Dendritic cell treated with granulocyte-macrophage colony-stimulating factor and Interleukin-4, amounts not matched to agents 40 ng/mL and 50 ng/mL, for 4 days (primary cell): ENCODE measurements at regions not wholly inside any gene's neighbourhood (a gene's known extent, or its start where the extent isn't known, plus 50 kb on each side); places are given as distances from the start of the nearest gene placed in this dataset.

Source experiments
- H3K27ac Mint-ChIP-seq: one replicate; pipeline ENCODE4 v1.8.0; 2022; ENCODE audit warnings: mild to moderate bottlenecking, mixed read lengths
- H3K27me3 Mint-ChIP-seq: one replicate; pipeline ENCODE4 v1.8.0; 2022; ENCODE audit warnings: mild to moderate bottlenecking, mixed read lengths
- H3K36me3 Mint-ChIP-seq: one replicate; pipeline ENCODE4 v1.8.0; 2022; ENCODE audit warnings: low read depth, mixed read lengths
- H3K4me1 Mint-ChIP-seq: one replicate; pipeline ENCODE4 v1.8.0; 2022; ENCODE audit warnings: low read depth, mixed read lengths
- H3K4me3 Mint-ChIP-seq: one replicate; pipeline ENCODE4 v1.8.0; 2022; ENCODE audit warnings: mild to moderate bottlenecking, moderate library complexity, mixed read lengths
- H3K9me3 Mint-ChIP-seq: one replicate; pipeline ENCODE4 v1.8.0; 2022; ENCODE audit warnings: mixed read lengths
- intact Hi-C: fragments of 100-400 bp; cut with micrococcal nuclease; formaldehyde crosslinking; loops from one replicate; pipeline ENCODE4 v1.15.0; 2022

DNA sequence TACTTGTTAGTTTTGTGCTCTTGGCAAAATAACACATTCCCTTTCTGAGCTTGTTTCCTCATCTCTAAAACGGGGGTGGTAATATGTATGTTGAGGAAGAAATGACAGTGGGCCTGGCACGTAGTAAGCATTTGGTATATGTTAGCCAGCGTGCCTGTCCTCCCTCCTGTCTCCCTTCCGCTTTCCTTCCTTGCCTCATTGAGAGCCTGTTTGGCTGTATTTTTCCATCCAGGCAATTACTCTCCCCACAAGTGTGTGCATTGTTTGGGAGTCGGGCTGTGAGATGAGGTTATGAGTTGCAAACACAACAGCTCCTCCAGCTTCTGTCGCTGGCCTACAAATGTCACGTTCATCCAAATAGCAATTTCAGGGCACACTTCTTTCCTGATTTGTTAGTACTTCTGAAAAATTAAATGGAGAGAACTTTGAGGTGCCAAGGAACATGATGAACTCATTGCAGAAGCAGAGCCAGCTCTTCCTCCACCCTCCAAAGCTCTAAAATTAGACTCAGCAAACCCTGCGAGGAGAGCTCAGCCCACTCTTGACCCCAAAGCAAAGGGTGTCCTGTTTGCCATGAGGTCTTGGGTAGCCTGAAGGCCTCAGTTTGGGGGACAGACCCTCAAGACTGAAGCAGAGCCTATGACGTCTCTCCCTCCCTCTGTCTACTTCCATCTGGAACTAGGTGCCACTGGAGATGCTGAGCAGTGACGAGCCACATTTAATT lies 50.7 kb upstream of the TOX2 start:
- intact Hi-C loops, result no loop called here
- peaks cover 16% of the 10 kb centered on the region for H3K27me3 Mint-ChIP-seq
- H3K27ac Mint-ChIP-seq, result no peak overlapping the region
- no peaks in the 10 kb centered on the region for H3K4me1 Mint-ChIP-seq
- H3K36me3 Mint-ChIP-seq, result no peaks in the 10 kb centered on the region
- no peak overlapping the region for H3K4me3 Mint-ChIP-seq
- no peaks in the 10 kb centered on the region for H3K9me3 Mint-ChIP-seq

DNA sequence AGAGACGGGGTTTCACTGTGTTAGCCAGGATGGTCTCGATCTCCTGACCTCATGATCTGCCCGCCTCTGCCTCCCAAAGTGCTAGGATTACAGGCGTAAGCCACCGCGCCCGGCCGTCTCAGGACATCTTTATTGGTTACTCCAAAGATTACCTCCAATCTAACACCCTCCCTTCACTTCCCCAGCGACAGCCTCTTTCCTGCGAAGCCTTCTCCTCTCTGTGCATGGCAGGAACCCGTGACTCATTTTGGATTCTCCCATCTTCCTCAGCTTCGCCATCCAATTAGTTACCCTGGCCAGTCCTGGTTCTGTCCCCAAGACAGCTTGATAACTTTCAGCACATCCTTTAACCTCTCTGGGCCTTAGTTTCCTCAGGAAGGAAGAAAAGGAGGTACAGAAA lies 51.3 kb upstream of the TOX2 start:
- no peaks in the 10 kb centered on the region for H3K4me1 Mint-ChIP-seq
- no peak overlapping the region for H3K27ac Mint-ChIP-seq
- H3K27me3 Mint-ChIP-seq, result peaks cover 19% of the 10 kb centered on the region
- H3K4me3 Mint-ChIP-seq, result no peak overlapping the region
- intact Hi-C loops, result no loop called here
- H3K36me3 Mint-ChIP-seq, result no peaks in the 10 kb centered on the region
- H3K9me3 Mint-ChIP-seq, result no peaks in the 10 kb centered on the region

DNA sequence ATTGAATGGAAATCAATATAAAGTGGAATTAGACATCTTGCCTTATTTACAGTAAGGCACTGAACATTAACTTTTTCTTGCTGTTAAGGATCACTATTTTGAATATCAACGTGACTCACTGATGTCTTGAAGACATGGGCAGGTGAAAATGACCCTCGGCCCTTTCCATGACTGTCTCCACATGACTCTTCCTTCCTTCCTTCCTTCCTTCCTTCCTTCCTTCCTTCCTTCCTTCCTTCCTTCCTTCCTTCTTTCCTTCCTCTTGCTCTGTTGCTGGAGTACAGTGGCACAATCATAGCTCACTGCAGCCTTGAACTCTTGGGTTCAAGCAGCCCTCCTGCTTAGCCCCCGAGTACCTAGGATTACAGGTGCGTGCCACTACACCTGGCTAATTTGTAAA lies 52.2 kb upstream of the TOX2 start:
- Mint-ChIP-seq H3K4me1 (no peaks in the 10 kb centered on the region), H3K9me3 (no peaks in the 10 kb centered on the region), H3K36me3 (no peaks in the 10 kb centered on the region), H3K4me3 (no peak overlapping the region), H3K27me3 (peaks cover 19% of the 10 kb centered on the region), H3K27ac (no peak overlapping the region)
- intact Hi-C loops, result no loop called here

DNA sequence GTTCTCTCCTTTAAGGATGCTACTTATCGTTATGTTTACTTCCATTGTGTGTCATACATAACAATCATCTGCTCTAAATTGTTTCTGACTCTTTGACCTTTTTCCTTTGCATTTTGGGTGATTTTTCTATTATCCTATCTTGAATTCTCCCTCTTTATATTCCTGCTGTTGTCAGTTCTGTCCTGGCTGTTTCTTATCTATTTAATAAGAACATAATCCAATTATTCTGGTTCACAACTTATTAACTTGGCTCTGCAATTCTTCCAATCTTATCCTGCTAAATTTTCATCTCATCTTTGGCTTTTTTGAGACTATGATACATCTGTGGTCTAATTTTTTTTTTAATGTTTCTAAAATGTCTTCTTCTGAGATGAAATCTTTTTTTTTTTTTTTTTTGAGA lies 54.7 kb upstream of the TOX2 start:
- Mint-ChIP-seq H3K27ac (no peak overlapping the region), H3K4me1 (no peaks in the 10 kb centered on the region), H3K27me3 (peaks cover 25% of the 10 kb centered on the region), H3K36me3 (no peaks in the 10 kb centered on the region), H3K4me3 (no peak overlapping the region), H3K9me3 (no peaks in the 10 kb centered on the region)
- intact Hi-C loops, result no loop called here

DNA sequence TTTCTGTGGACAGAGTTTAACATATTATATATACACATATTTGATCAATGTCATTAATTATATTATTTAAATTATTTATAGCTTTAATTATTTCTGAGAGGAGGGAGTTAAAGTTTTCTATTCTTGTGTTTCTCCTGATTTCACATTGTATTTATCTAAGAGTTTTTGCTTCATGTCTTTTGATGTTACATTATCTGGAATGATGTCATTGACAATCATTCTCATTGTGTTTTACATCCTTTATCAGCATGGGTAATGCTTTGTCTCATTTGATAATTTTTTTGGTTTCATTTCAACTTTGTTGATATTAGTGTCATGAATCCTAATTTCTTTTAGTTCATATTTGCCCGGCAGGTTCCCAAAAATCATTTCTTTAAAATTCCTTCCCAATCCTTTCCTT lies 56.7 kb upstream of the TOX2 start:
- H3K36me3 Mint-ChIP-seq, result no peaks in the 10 kb centered on the region
- intact Hi-C loops, result no loop called here
- no peak overlapping the region for H3K27ac Mint-ChIP-seq
- H3K9me3 Mint-ChIP-seq, result no peaks in the 10 kb centered on the region
- peaks cover 29% of the 10 kb centered on the region for H3K27me3 Mint-ChIP-seq
- no peak overlapping the region for H3K4me3 Mint-ChIP-seq
- H3K4me1 Mint-ChIP-seq, result no peaks in the 10 kb centered on the region

DNA sequence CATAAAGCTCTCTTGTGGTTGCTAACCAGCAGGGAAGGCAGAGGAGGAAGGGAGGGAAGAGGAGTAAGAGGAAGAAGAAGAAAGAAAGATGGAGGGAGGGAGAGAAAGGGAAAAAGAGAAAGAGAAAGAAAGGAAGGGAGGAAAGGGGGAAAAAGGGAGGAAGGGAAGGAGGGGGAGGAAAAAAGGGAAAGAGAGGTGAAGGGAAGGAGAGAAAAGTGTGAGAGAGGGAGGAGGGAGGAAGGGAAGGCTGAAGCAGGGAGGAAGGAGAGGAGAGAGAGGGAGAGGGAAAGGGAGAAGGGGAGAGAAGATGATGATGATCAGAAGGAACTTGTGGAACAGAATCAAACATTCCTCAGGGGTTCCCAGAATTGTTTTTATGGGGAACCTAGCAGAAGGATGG lies 57.5 kb upstream of the TOX2 start:
- H3K27ac Mint-ChIP-seq, result no peak overlapping the region
- H3K9me3 Mint-ChIP-seq, result no peaks in the 10 kb centered on the region
- no peak overlapping the region for H3K4me3 Mint-ChIP-seq
- H3K27me3 Mint-ChIP-seq, result peaks cover 26% of the 10 kb centered on the region
- H3K36me3 Mint-ChIP-seq, result no peaks in the 10 kb centered on the region
- intact Hi-C loops, result no loop called here
- H3K4me1 Mint-ChIP-seq, result no peaks in the 10 kb centered on the region

DNA sequence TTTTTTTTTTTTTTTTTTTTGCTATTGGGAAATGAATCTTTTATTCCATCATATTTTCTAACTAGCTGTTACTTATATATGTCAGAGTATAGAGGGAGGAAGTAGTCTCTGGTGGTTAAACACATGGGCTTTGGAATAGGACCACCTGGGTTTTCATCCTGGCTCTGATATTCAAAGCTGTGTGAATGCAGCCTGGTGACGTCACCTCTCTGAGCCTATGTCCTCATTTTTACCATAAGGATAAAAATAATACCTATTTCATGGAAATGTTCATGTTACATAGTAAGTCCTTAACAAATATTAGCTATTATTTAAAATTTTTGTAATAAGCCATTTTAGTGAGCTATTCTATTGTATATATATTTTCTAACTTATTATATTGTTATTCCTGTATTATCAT lies 58.8 kb upstream of the TOX2 start:
- H3K27me3 Mint-ChIP-seq, result peaks cover 26% of the 10 kb centered on the region
- H3K36me3 Mint-ChIP-seq, result no peaks in the 10 kb centered on the region
- H3K4me3 Mint-ChIP-seq, result no peak overlapping the region
- H3K27ac Mint-ChIP-seq, result no peak overlapping the region
- intact Hi-C loops, result no loop called here
- no peaks in the 10 kb centered on the region for H3K4me1 Mint-ChIP-seq
- H3K9me3 Mint-ChIP-seq, result no peaks in the 10 kb centered on the region

DNA sequence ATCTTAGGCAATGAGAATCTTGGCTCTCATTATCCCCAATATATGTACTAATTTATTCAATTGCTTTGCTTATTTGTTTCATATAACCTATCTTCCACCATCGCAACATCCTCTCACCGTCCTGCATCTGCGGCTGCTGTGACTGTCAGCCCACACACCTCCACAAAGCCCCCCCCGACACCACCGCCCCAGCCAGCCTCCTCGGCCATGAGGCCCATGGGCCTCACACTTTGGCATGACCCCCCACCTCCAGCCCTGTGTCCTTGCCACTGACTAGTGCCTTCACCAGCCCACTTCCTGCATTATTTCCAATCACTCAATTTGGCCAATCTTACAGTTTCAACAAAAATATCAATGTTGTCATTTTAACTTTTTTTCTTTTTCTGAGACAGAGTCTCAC lies 60.7 kb upstream of the TOX2 start:
- Mint-ChIP-seq H3K9me3 (no peaks in the 10 kb centered on the region), H3K4me3 (no peak overlapping the region), H3K27me3 (peaks cover 16% of the 10 kb centered on the region), H3K4me1 (no peaks in the 10 kb centered on the region), H3K36me3 (no peaks in the 10 kb centered on the region), H3K27ac (no peak overlapping the region)
- intact Hi-C loops, result no loop called here

DNA sequence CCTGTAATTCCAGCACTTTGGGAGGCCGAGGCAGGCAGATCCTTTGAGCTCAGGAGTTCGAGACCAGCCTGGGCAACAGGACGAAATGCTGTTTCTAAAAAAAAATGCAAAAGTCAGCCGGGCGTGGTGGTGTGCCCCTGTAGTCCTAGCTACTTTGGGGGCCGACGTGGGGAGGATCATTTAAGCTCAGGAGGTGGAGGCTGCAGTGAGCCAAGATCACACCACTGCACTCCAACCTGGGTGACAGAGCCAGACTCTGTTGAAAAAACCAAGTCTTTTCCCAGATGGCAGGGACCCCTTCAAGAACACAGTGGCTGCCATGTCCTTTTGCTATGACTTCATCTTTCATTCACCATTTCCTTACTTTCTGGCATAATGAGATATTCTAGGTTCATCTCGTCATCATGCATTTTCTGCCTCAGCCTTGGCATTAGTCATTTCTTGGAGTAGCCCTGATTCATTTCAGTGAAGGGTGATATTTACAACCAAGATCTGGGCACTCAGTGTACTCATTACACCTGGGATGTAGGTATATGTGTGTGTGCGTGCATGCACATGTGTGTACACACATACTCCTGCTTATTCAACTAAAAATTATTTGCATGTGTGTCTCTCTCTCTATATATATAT lies 61.4 kb upstream of the TOX2 start:
- Mint-ChIP-seq H3K4me1 (no peaks in the 10 kb centered on the region), H3K36me3 (no peaks in the 10 kb centered on the region), H3K4me3 (no peak overlapping the region), H3K27ac (no peak overlapping the region), H3K27me3 (peaks cover 13% of the 10 kb centered on the region), H3K9me3 (no peaks in the 10 kb centered on the region)
- intact Hi-C loops, result no loop called here

DNA sequence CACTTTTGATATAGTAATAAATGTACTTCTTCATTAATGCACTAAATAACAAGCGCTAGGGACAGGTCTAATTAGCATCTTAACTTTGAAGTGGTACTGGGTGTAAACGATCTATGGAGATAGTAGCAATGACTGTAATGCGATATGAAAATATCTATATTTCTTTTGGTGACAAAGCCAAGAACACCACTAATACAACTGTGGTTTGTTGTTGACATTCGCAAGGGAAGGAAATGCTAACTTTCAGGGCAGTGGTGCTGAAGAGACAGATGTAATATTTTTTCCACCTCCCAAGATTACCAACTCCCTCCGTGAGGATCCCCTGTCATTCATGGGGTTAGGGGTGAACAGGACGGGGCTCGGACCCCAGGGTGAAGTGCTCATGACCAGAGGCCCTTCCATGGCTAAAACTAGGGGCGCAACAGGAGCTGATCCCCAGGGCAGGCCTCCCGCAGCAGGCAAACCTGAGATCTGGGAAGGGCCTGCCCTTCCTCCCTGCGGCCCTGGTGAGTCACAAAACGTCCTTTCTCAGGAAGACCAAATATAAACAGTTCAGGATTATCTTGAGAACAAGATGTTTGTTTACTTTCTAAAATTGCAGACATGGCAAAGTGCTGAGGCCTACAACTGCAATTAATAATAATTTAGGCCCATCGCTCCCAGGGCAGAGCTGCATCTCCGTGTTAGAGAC lies 65.0 kb upstream of the TOX2 start:
- Mint-ChIP-seq H3K27me3 (peaks cover 17% of the 10 kb centered on the region), H3K4me1 (no peaks in the 10 kb centered on the region), H3K36me3 (no peaks in the 10 kb centered on the region), H3K27ac (no peak overlapping the region), H3K9me3 (no peaks in the 10 kb centered on the region), H3K4me3 (no peak overlapping the region)
- intact Hi-C loops, result no loop called here

DNA sequence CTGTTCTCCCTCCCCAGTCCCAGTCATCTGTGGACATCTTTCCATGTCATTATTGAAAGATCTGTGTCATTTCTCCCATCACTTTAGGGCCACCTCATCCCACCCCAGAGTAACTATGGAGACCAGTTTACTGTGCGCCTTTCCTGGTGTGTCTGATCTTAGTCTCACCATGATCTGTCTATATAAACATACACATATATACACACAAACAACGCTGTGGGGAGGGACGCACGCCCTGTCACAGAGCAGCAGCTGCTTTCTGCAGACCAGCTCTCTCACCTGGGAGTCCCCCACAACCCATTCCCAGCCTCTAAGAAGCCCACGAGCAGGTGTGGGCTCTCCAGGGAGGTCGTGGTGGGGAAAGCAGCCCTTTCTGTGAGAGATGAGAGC lies 68.1 kb upstream of the TOX2 start:
- Mint-ChIP-seq H3K36me3 (no peaks in the 10 kb centered on the region), H3K27me3 (peaks cover 24% of the 10 kb centered on the region), H3K9me3 (no peaks in the 10 kb centered on the region), H3K4me3 (no peak overlapping the region), H3K27ac (no peak overlapping the region), H3K4me1 (peaks cover 7% of the 10 kb centered on the region)
- intact Hi-C loops, result no loop called here

DNA sequence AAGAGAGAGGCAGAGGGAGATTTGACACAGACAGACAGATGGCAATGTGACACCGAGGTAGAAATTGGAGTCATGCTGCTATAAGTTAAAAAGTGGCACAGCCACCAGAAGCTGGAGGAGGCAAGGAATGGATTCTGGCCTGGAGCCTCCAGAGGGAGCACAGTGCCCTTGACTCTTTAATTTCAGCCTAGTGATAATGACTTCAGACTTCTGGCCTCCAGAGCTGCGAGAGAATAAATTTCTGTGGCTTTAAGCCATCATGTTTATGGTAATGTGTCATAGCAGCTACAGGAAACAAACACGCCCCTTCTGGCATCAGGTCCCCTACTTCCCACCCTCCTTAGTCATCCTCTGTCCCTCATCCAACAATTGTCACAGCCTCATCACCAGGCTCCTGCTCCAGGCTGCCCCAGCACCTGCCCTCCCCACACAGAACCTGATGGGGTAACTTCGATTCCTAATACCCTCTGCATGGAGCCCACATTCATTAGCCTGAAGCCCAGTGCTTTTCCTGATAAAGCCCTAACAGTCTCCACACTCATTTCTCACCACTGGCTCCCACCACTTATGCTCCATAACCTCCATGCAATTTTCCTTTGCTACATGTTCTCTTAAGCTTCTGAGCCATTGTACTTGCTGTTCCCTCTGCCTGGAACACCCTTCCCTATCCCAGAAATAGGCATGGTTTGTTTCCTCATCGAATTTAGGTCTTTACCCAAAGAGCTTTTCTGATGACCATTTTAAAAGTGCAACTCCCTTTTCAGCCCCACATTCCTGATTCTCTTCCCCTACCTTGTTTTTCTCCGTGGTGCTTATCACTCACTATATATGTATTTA lies 69.7 kb upstream of the TOX2 start:
- H3K36me3 Mint-ChIP-seq, result no peaks in the 10 kb centered on the region
- intact Hi-C loops, result no loop called here
- H3K27me3 Mint-ChIP-seq, result peaks cover 37% of the 10 kb centered on the region
- H3K27ac Mint-ChIP-seq, result no peak overlapping the region
- H3K9me3 Mint-ChIP-seq, result no peaks in the 10 kb centered on the region
- H3K4me1 Mint-ChIP-seq, result peaks cover 7% of the 10 kb centered on the region
- no peak overlapping the region for H3K4me3 Mint-ChIP-seq

DNA sequence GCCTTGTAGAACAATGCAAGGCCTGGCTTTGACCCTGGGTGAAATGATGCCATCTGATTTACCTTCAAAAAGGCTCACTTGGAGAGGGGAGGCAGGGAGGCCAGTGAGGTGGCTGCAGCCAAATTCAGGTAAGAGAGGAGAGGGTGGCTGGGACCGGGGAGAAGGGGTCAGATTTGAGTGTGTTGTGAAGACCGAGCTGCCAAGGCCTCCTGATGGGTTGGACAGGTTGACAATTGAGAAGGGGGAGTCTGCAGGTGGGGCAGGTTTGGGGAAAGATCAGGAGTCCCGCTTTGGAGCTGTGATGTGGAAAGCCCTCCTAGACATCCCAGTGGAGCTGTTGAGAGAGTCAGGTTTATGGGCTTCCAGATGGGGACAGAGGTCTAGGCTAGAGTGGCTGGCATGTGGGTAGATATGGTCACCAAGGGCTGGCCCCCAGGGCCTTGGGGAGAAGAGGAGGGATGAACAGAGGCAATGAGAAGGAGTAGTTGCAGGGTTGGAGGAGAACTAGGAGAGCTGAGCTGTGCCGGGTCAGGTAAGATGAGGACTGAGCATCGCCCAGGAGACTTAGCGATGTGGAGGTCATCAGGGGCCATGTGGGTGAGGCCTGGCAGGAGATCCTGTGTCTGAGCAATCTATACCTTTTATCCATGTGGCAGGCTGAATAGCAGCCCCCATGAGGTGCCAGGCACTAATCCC lies 70.5 kb upstream of the TOX2 start:
- H3K27ac Mint-ChIP-seq, result no peak overlapping the region

More for the DNA sequence above, 70.5 kb upstream of the TOX2 start:
- Mint-ChIP-seq H3K9me3 (no peaks in the 10 kb centered on the region), H3K36me3 (no peaks in the 10 kb centered on the region), H3K4me3 (no peak overlapping the region), H3K4me1 (peaks cover 7% of the 10 kb centered on the region), H3K27me3 (peaks cover 38% of the 10 kb centered on the region)
- intact Hi-C loops, result no loop called here
